Activated CD4-positive, alpha-beta T cell treated with anti-CD3 and anti-CD28 coated beads for 48 hours (primary cell): ENCODE measurements at regions not wholly inside any gene's neighbourhood (a gene's known extent, or its start where the extent isn't known, plus 50 kb on each side); places are given as distances from the start of the nearest gene placed in this dataset.

Source experiments
- DNase-seq: peaks from one replicate; pipeline ENCODE4 v3.0.0-alpha.2; 2020

- DNase-seq = no peak
Measured at GRCh38 chr12:39043424-39043822, 138.0 kb upstream of the CPNE8 start.

- DNase-seq = no peak
Measured at GRCh38 chr12:39040275-39040674, 134.9 kb upstream of the CPNE8 start.

- no peak for DNase-seq
Measured at GRCh38 chr12:39037115-39037514, 131.7 kb upstream of the CPNE8 start.

GRCh38 chr12:39036105-39036504 lies 130.7 kb upstream of the CPNE8 start:
- DNase-seq = no peak

- no peak for DNase-seq
Measured at GRCh38 chr12:39033782-39034181, 128.4 kb upstream of the CPNE8 start.

GRCh38 chr12:39032448-39032847 lies 127.1 kb upstream of the CPNE8 start:
- DNase-seq = no peak

- no peak for DNase-seq
Measured at GRCh38 chr12:39032034-39032433, 126.6 kb upstream of the CPNE8 start.

GRCh38 chr12:39028382-39028781 lies 123.0 kb upstream of the CPNE8 start:
- no peak for DNase-seq

- DNase-seq = no peak
Measured at GRCh38 chr12:39012870-39013269, 107.5 kb upstream of the CPNE8 start.

- DNase-seq = no peak
Measured at GRCh38 chr12:39011166-39011565, 105.8 kb upstream of the CPNE8 start.

- DNase-seq = no peak
Measured at GRCh38 chr12:39010406-39010805, 105.0 kb upstream of the CPNE8 start.

- no peak for DNase-seq
Measured at GRCh38 chr12:39007619-39008018, 102.2 kb upstream of the CPNE8 start.

- DNase-seq = no peak
Measured at GRCh38 chr12:39006286-39006685, 100.9 kb upstream of the CPNE8 start.

GRCh38 chr12:39005671-39006070 lies 100.3 kb upstream of the CPNE8 start:
- DNase-seq = no peak

- no peak for DNase-seq
Measured at GRCh38 chr12:39003541-39004155, 98.3 kb upstream of the CPNE8 start.

GRCh38 chr12:39000370-39000769 lies 95.0 kb upstream of the CPNE8 start:
- DNase-seq = no peak

GRCh38 chr12:38998887-38999482 lies 93.6 kb upstream of the CPNE8 start:
- no peak for DNase-seq

- no peak for DNase-seq
Measured at GRCh38 chr12:38995249-38995648, 89.9 kb upstream of the CPNE8 start.

- no peak for DNase-seq
Measured at GRCh38 chr12:38985961-38986360, 80.6 kb upstream of the CPNE8 start.

GRCh38 chr12:38984388-38984787 lies 79.0 kb upstream of the CPNE8 start:
- no peak for DNase-seq

- DNase-seq = no peak
Measured at GRCh38 chr12:38983117-38983571, 77.8 kb upstream of the CPNE8 start.

GRCh38 chr12:38977132-38977531 lies 71.7 kb upstream of the CPNE8 start:
- no peak for DNase-seq

- no peak for DNase-seq
Measured at GRCh38 chr12:38969706-38970105, 64.3 kb upstream of the CPNE8 start.

GRCh38 chr12:38961683-38962082 lies 56.3 kb upstream of the CPNE8 start:
- DNase-seq = no peak

GRCh38 chr12:38961012-38961411 lies 55.6 kb upstream of the CPNE8 start:
- no peak for DNase-seq
